HCT116 (cell line): ENCODE measurements at regions not wholly inside any gene's neighbourhood (a gene's known extent, or its start where the extent isn't known, plus 50 kb on each side); places are given as distances from the start of the nearest gene placed in this dataset.

Experiments used
- ATAC-seq: fragments of 200-7000 bp; cut with Tn5 transposase; 2 replicates; pipeline ENCODE4 v1.9.1; 2020; ENCODE audit warnings: mild to moderate bottlenecking, moderate library complexity
- BruUV-seq: library from RNA; stranded (reverse); fragments of 400-500 nt; replicated peaks from 2 replicates; lab custom pipeline; 2021; lab: Mats Ljungman, UMichigan
- CTCF ChIA-PET: fragments of 300-600 bp; sonication (Branson Sonifier 250); formaldehyde crosslinking; loops from one replicate; lab custom pipeline; 2021; ENCODE audit warnings: antibody characterized with exemption; lab: Charles Lee
- POLR2A ChIA-PET: fragments of 300-600, 350-600 bp; sonication (Branson Sonifier 250); formaldehyde crosslinking; loops from one replicate; lab custom pipeline; 2021; ENCODE audit warnings: antibody characterized with exemption; lab: Charles Lee
- RAD21 ChIA-PET, 2 experiments: fragments of 300-600 bp; sonication (Branson Sonifier 250); formaldehyde crosslinking; loops; one replicate each; lab custom pipeline; 2023; ENCODE audit warnings: low total read pairs in 2 of 2; ENCODE audit not compliant: uncharacterized antibody in 2 of 2, unreplicated experiment in 2 of 2, low non-redundant PET in 1 of 2; lab: Charles Lee
- DNase-seq: peaks from one replicate; pipeline ENCODE4 v3.0.0-alpha.2; 2010; ENCODE audit warnings: low read depth, low spot score
- H2AFZ ChIP-seq: fragments of 200-600 bp; shearing (Covaris generic), sonication (generic); 2 replicates; pipeline ENCODE4 v1.6.1; 2017; ENCODE audit warnings: low read depth, mixed run types, mixed read lengths, antibody characterized with exemption, low read length; ENCODE audit not compliant: poor library complexity, severe bottlenecking
- H3K27ac ChIP-seq: 2 replicates; pipeline ENCODE4 v1.5.1; 2012; ENCODE audit warnings: low read depth, low read length
- H3K27me3 ChIP-seq: fragments of 200-600 bp; sonication (generic); 2 replicates; pipeline ENCODE4 v1.6.1; 2016; ENCODE audit warnings: mixed run types, low read length, mixed read lengths; ENCODE audit not compliant: insufficient read depth
- H3K36me3 ChIP-seq, 2 experiments: fragments of 200-500 bp in 1 of 2; fragments of 200-600 bp in 1 of 2; sonication (Bioruptor generic) in 1 of 2; sonication (generic) in 1 of 2; 2 replicates each; pipeline versions ENCODE4 v1.5.1 to v1.6.1; 2014 to 2016; ENCODE audit warnings: low read length in 2 of 2, inconsistent platforms in 1 of 2, mixed read lengths in 1 of 2, mixed run types in 1 of 2; ENCODE audit not compliant: insufficient read depth in 2 of 2, control insufficient read depth in 1 of 2
- H3K4me1 ChIP-seq, 2 experiments: fragments of 200-600 bp in 1 of 2; sonication (generic) in 1 of 2; 2 replicates each; pipeline versions ENCODE4 v1.5.1 to v1.6.1; 2012 to 2017; ENCODE audit warnings: low read length in 2 of 2, inconsistent platforms in 1 of 2, mild to moderate bottlenecking in 1 of 2, mixed read lengths in 1 of 2, mixed run types in 1 of 2, moderate library complexity in 1 of 2; ENCODE audit not compliant: insufficient read depth in 2 of 2, control insufficient read depth in 1 of 2
- H3K4me2 ChIP-seq: fragments of 200-600 bp; sonication (generic); 2 replicates; pipeline ENCODE4 v1.6.1; 2017; ENCODE audit warnings: mixed run types, low read length, mixed read lengths
- H3K4me3 ChIP-seq, 2 experiments: fragments of 200-600 bp in 1 of 2; sonication (generic) in 1 of 2; replicated peaks in 1 of 2; 2 replicates each; pipeline ENCODE4 v1.5.1; 2011 to 2016; ENCODE audit warnings: low read length in 2 of 2, control low read depth in 1 of 2, low read depth in 1 of 2, mild to moderate bottlenecking in 1 of 2, mixed read lengths in 1 of 2, mixed run types in 1 of 2
- H3K79me2 ChIP-seq: fragments of 200-600 bp; sonication (generic); 2 replicates; pipeline ENCODE4 v1.6.1; 2017; ENCODE audit warnings: mild to moderate bottlenecking, mixed run types, low read length, moderate library complexity, mixed read lengths; ENCODE audit not compliant: insufficient read depth
- H3K9ac ChIP-seq: fragments of 200-600 bp; sonication (generic); 2 replicates; pipeline ENCODE4 v1.6.1; 2016; ENCODE audit warnings: low read length, mixed read lengths
- H3K9me2 ChIP-seq: fragments of 200-600 bp; sonication (generic), shearing (Covaris generic); 2 replicates; pipeline ENCODE4 v1.6.1; 2017; ENCODE audit warnings: mixed run types, mild to moderate bottlenecking, moderate library complexity; ENCODE audit not compliant: insufficient read depth
- H3K9me3 ChIP-seq, 2 experiments: fragments of 200-500 bp in 1 of 2; fragments of 200-600 bp in 1 of 2; sonication (Bioruptor generic) in 1 of 2; sonication (generic) in 1 of 2; 2 replicates each; pipeline ENCODE4 v1.6.1; 2014 to 2017; ENCODE audit warnings: low read length in 2 of 2, mixed read lengths in 2 of 2, inconsistent platforms in 1 of 2, low read depth in 1 of 2, mild to moderate bottlenecking in 1 of 2, mixed run types in 1 of 2, moderate library complexity in 1 of 2; ENCODE audit not compliant: control insufficient read depth in 1 of 2, insufficient read depth in 1 of 2
- H4K20me1 ChIP-seq: fragments of 200-600 bp; sonication (generic), shearing (Covaris generic); 2 replicates; pipeline ENCODE4 v1.6.1; 2017; ENCODE audit warnings: mixed run types, mild to moderate bottlenecking, moderate library complexity; ENCODE audit not compliant: insufficient read depth
- CBX3 ChIP-seq: IDR thresholded peaks from 2 replicates; pipeline ENCODE4 v1.6.1; 2012; ENCODE audit warnings: low read depth
- CEBPB ChIP-seq: IDR thresholded peaks from 2 replicates; pipeline ENCODE4 v1.6.1; 2012; ENCODE audit warnings: low read depth
- ELF1 ChIP-seq: IDR thresholded peaks from 2 replicates; pipeline ENCODE4 v1.6.1; 2012; ENCODE audit warnings: low read depth, borderline replicate concordance
- EZH2 ChIP-seq: fragments of 200-600 bp; sonication (generic); IDR thresholded peaks from 2 replicates; pipeline ENCODE4 v1.6.1; 2017; ENCODE audit warnings: antibody characterized with exemption, mixed run types
- FOSL1 ChIP-seq: IDR thresholded peaks from 2 replicates; pipeline ENCODE4 v1.6.1; 2012; ENCODE audit warnings: low read depth
- REST ChIP-seq: IDR thresholded peaks from 2 replicates; pipeline ENCODE4 v1.6.1; 2012; ENCODE audit warnings: low read depth
- SIN3A ChIP-seq: IDR thresholded peaks from 2 replicates; pipeline ENCODE4 v1.6.1; 2012; ENCODE audit warnings: low read depth
- SRF ChIP-seq: IDR thresholded peaks from 2 replicates; pipeline ENCODE4 v1.6.1; 2012; ENCODE audit warnings: low read depth
- YY1 ChIP-seq: IDR thresholded peaks from 2 replicates; pipeline ENCODE4 v1.6.1; 2011; ENCODE audit warnings: low read length, low read depth, moderate library complexity, mild to moderate bottlenecking; ENCODE audit not compliant: insufficient replicate concordance; ENCODE audit errors: extremely low read depth
- ZFX ChIP-seq: fragments of 450-650 bp; IDR thresholded peaks from 2 replicates; pipeline ENCODE4 v1.6.1; 2017
- ZNF274 ChIP-seq: fragments of 200-500 bp; sonication (Bioruptor generic); IDR thresholded peaks from 2 replicates; pipeline ENCODE4 v1.6.1; 2014; ENCODE audit warnings: mild to moderate bottlenecking, low read depth, low read length, inconsistent platforms
- intact Hi-C: fragments of 100-400 bp; cut with micrococcal nuclease; formaldehyde crosslinking; loops from 2 replicates; pipeline ENCODE4 v1.10.0; 2022

- no peak for ATAC-seq
- H3K9me3 ChIP-seq, result peaks cover under 1 to 14% of the 10 kb centered on the region in 2 experiments; a peak in 2 of 4 replicates
- ChIA-PET POLR2A (no interaction called here), CTCF (no interaction called here), RAD21 (no interaction called here)
- H3K36me3 ChIP-seq, result no peaks in the 10 kb centered on the region
- no peak overlapping the region for H2AFZ ChIP-seq
- intact Hi-C loops, result no loop called here
- no peaks in the 10 kb centered on the region for H4K20me1 ChIP-seq
- no peak overlapping the region for H3K4me3 ChIP-seq
- no peak for TF ChIP-seq CBX3
- no peak for TF ChIP-seq REST
- no peak for TF ChIP-seq SIN3A
- TF ChIP-seq CEBPB, result no peak
- TF ChIP-seq SRF, result no peak
- no peak for TF ChIP-seq ZNF274
- no peak for TF ChIP-seq FOSL1
- no peak for TF ChIP-seq ELF1
- TF ChIP-seq YY1, result no peak
- TF ChIP-seq ZFX, result no peak
- no peak for TF ChIP-seq EZH2
- no peaks in the 10 kb centered on the region for H3K79me2 ChIP-seq
- no peak overlapping the region for H3K9ac ChIP-seq
- no peaks in the 10 kb centered on the region for H3K4me1 ChIP-seq
- H3K27me3 ChIP-seq, result no peaks in the 10 kb centered on the region
- no peaks in the 10 kb centered on the region for H3K9me2 ChIP-seq
- no peak overlapping the region for H3K27ac ChIP-seq
- no peak for DNase-seq
- BruUV-seq, result no TSS peak
- no peak overlapping the region for H3K4me2 ChIP-seq
Observed at GRCh38 chr18:68454511-68455228, 260.2 kb downstream of the TMX3 start.
